ENCODE measurements at regions not wholly inside any gene's neighbourhood (a gene's known extent, or its start where the extent isn't known, plus 50 kb on each side); places are given as distances from the start of the nearest gene placed in this dataset.

DNA sequence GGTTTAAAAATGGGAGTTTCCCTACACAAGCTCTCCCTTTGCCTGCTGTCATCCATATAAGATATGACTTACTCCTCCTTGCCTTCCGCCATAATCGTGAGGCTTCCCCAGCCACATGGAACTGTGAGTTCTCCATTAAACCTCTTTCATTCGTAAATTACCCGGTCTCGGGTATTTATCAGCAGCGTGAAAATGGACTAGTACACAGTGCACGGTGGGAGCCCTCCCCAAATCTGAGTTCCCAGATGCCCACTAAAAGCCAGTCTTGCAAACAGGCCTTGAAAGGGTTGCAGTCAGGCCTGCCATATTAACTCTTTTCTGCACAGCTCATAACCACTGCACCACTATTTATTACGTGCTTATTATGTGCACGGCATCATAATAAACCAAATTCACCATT is 400.9 kb downstream of the PRDM2 start:
- DNase-seq (ENCODE audit: low read depth) = no peak

DNA sequence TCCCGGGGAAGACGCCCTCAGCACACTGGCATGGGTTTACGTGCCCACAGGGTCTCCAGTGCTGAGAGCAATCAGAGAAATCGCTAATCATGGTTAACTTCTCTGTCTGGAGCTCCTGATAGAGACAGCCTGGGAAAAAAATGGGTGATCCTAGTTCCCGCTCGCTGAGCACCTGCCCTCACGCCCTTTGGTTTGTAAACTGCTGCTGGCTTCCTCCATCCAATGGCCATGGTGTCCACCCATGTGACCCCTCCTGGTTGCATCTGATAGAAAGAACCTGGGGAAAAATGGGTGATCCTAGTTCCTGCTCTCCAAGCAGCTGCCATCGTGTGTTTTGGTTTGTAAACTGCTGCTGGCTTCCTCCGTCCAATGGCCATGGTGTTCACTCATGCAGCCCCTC is 402.2 kb downstream of the PRDM2 start:
- no peak for DNase-seq (ENCODE audit: low read depth)

DNA sequence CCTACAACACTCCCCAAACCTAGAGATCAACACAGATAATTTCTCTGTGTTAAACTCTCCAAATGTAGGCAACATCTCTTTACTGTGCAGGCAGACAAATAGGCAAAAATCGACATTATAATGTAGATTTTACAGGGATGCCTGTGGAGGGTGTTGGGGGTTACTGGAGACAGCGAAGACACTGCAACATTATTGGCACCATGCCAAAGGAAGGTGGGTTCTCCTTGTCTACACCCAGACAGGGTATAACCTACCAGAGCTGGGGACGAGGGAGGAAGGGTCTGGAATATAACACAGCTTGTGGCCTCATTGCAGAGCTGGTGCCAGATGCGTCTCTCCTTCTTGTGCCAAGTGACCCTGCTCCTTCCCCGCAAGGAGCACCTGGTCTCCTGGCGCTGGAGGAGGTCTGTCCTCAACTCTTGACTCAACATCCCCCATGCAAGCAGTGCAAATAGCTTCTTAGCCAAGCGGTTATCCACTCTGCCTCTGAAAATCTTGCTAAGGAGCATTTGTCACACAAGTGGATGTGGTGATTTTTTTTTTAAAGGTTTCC is 404.0 kb downstream of the PRDM2 start:
- no peak for DNase-seq (ENCODE audit: low read depth)

DNA sequence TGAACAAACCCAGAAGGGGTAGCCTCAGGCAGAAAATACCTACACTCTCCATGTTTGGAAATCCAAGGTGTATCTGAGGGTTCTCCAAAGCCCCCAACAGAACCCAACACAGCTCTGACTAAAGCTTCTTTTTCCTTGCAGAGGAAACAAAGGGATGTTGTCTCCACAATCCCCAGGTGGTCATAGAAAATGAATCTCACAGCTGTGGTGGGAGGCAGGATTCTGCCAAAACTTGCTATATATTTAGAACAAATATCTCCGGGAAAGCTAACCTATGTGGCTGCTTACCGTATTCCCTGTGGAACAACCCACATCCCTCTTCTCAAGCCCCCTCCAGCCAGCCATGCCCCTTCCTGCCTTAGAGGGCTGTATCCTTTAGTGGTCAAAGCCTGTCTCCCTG is 406.1 kb downstream of the PRDM2 start:
- DNase-seq (ENCODE audit: low read depth) = no peak

DNA sequence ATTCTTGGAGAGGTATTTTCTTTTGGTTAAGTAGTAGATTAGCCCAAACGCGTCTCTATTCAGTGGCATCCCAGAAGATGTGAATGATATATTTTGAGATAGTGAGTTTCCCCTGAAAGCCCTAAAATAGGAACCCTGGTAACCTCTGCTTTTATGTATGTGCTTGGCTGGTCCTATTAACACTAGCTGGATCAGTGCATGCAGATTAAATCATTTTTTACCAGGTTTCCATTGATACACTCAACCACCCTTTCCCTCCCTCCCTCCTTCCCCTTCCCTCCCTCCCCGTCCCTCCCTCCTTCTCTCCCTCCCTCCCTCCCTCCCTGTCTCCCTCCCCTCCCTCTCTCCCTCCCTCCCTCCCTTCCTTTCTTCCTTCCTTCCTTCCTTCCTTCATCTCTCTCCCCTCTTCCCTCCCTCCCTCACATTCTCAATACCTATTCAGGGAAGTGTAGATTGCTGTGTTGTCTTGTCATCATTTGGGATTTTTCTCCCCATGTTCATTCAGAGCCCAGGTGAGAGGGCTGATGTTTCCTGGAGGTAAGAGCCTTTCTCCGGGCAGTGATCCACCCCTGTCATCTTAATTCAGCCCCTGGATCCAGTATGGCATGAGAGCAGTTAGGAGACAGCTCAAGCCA is 406.8 kb downstream of the PRDM2 start:
- no peak for DNase-seq (ENCODE audit: low read depth)

DNA sequence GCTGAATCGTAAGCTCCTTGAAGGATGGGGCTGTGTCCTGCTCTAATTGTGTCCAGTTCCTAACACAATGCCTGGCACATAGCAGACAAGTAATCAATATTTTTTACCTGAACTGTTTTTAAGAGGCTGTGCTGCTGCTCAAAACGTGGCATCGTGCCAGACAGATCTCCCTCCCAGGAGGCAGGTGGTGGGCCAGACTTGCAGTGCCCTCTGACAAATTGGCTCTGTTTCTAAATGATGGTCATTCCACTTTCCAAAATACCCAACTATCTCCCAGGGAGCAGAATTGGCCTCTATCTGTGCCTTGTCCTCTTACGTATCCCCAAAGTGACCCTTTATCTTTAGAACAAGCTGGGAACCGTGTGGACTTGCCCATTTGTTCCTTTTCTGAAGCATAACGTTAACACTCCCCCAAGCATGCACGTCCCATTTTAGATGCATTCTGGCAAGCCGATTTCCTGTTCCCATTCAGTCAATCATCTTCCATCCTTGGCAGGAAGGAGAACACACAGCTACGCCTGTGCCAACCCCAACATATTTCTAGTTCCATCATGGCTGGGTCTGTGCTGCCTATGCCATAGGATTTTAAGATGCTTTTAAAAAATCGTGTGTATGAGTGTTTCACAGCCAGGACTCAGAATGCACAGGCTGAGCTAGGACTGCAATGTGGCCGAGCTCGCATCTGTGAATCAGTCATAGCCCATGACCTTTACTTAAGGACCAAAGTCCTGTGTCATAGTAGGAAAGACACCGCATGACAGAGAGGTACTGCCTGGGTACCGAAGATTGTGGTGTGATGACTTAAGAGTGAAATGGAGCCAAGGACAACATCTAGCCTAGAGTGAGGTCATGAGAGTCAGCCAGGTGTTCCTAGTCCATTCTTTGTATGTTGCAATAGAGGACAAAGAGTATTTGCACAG is 408.6 kb downstream of the PRDM2 start:
- DNase-seq (ENCODE audit: low read depth) = no peak

DNA sequence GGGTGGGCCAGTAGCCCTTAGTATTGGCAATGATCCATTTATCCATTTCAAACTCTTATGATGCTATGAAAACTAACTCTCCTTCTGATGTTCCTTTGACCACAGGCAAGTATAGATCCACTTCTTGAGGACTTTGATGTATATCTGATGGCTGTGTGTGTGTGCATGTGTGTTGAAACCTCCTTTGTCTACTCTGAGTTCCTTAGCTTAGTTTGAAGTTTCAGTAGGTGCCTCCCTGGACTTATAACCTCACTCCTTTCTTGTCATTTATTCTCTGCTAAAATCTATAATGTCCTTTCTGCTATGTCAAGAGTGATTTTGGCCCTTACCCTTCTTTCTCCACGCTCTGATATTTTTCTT is 409.3 kb downstream of the PRDM2 start:
- no peak for DNase-seq (ENCODE audit: low read depth)

DNA sequence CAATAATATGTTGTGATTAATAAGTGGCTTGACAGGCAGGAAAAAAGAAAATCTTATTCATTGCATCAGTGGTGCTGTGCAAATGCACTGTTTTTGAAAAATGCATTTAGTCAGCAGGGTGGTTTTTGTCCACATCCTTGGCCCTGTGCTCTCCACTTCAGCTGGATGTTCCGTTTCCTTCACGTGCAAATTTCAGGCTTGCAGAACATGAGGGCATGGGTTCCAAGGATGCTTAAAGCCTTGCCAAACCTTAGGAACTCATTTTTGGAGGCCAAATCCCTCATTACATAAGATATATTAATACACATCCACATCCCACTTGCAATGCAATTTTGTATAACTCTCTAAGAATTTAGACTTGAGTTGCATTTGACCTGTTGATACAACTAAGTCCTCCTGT is 410.1 kb downstream of the PRDM2 start:
- DNase-seq (ENCODE audit: low read depth) = no peak

DNA sequence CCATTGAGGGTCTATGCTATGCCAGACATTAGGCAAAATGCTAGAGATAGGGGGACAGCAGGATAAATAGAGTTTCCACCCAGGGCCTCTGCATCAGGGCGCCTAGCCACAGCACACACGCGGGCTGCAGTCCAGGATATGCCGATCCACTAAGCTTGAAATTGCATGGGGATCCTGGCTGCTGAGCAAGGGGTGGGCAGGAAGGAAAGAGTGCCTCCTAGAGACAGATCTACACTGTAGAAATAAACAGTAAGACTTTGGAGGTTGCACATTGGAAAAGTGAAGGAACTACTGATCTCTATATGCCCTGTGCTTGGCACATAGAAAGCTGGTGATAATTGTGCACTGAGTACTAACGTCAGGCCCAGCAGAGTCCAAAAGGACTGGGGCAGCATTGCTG is 411.1 kb downstream of the PRDM2 start:
- DNase-seq (ENCODE audit: low read depth) = no peak

DNA sequence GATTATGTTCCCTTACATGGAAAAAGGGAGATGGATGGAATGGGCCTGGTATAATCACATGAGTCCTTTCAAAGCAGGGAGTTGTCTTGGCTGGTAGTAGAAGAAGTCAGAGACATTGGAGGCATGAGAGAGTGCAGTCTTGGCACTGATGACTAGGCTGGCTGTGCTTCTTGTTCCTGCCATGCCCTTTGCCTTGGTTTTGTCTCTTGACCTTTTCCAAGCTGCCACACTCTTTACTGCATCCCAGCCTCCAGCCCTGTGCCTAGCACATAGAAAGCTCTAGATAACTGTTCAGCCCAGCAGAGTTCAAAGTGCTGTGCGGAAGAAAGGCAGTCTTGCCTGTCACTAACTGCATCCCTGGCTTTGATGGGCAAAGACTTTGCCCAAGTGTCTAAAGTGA is 412.6 kb downstream of the PRDM2 start:
- no peak for DNase-seq (ENCODE audit: low read depth)

DNA sequence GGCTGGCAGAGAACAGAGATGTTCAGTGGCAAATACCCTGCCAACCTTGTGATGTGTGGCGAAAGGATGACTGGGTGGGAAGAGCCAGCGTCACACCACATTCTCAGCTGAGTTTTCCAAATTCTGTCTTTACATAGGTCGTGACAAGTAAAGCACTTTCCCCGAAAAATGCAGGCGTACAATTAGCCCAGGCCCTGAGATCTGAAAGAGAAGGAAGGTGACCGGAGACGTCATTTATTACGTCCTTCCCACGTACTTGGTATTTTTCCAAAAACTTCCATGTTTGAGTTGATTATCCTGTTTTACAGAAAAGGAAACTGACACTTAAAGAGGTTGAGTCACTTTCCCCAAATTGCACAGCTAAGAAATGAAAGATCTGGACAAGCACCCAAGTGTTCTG is 413.3 kb downstream of the PRDM2 start:
- no peak for DNase-seq (ENCODE audit: low read depth)

DNA sequence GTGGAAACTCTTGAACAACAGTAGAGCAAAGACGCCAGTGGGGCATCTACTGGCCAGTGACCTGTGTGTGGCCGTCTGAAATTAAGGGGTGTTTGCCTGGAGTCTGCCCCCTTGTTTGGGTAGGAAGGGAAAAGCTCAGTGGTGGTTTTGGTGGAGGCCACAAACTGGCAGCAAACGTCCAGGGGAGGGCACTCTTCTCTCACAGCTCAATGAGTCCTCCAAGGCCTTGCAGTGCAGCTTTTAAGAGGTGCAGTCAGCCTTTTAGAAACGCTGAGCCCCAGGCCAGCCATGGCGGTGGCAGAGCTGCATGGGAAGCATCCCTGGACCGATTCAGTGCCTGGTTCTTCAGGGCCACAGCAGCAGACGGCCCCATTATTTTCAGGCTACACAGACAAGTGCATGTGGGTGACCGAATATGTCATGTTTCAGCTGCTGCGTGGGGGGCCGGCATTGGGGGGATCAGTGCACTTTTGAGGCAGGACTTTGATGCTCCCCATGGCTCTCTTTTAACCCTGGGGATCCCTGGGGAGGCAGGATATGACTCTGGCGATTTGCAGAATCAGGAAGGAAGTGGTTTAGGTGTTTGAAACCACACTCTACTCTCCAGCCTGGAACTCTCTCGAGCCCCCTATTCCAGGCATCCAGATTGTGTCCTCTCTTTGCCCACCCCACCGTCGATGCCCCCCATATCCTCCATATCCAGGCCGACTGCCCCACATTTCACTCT is 414.0 kb downstream of the PRDM2 start:
- no peak for DNase-seq (ENCODE audit: low read depth)

DNA sequence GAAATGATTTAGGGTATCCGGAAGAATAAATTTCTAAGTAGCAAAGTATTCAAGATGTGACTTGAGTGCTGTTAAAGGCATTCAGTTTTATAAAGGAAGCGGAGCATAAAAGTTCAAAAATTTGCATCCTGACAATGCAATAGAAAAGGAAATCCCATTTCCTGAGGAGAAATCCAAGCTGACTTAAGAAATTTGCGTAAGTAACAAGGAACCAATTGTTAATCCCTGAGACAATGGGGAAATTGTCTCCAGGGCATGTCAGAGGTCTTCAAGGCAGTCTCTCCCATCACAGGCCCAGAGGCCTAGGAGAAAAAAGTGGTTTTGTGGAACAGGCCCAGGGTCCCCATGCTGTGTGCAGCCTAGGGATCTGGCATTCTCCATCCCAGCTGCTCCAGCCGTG is 416.0 kb downstream of the PRDM2 start:
- DNase-seq (ENCODE audit: low read depth) = no peak

DNA sequence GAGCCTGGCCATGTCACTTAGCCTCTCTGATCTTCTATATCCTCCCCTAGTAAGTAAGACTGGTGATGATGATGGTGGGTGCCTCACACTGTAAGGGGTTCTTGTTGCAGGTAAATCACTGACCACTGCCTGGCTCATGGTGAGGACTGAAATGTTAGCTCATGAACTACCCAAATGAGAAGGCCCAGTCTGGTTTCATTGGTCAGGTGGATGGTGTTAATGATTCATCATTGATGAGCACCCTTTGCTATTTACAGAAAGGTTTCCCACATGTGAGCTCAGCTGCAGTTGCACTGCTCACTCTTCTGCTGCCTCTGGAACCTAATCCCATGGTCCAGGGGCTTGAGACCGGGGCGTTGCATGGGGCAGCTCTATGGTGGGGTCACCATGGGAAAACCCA is 417.7 kb downstream of the PRDM2 start:
- no peak for DNase-seq (ENCODE audit: low read depth)

DNA sequence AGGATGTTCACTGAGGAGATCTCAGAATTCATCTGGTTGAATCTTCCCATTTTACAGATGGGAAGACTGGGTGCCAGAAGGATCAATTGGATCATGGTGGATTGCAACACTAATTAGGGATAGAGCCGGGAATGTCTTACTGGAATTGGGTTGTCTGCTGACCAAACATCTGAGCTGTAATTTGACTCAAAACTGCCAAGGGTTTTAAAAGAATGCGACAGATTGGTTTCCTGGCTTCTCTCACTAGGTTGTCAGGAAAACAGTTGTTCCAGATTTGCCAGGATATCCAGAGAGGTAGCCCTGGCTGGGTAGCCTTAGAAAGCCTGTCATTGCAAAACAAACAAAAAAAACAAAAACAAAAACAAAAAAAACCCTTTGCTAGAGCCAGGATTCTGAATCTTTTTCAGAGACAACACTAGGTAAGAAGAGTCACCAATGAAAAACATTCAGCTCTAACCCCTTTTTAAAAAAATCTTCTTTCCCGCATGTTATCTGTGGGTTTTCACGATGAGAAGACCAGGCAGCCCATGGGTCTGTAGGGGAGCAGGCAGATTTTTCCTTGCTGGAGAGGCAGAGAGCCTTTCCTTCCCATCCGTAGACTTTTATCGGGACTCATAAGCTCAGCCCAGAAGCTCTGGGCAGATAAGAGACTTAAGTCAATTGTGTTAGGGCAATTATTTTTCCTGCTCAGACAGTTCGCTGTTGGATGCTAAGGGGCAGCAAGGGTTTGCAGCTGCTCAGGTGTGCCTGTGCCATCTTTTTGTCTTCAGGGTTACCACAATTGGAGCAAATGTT is 418.9 kb downstream of the PRDM2 start:
- no peak for DNase-seq (ENCODE audit: low read depth)

DNA sequence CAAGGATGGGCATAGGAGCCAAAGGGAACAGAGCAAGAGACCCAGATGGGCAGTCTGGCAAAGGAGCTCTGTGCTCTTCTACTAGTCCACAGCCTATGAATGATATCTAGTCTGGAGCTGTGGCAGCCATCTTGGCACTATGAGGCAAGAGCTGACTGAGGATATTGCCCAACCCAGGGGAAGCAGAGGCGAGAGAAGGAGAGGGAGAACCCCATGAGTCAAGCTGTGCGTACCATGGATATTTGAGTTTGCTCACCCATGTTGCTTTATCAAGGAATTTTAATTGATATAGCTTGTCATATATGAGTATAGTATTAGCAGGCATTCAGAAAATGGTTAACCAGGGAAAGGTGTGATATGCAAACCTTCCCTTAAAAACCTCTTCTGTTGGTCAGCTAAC is 420.9 kb downstream of the PRDM2 start:
- DNase-seq (ENCODE audit: low read depth) = no peak

DNA sequence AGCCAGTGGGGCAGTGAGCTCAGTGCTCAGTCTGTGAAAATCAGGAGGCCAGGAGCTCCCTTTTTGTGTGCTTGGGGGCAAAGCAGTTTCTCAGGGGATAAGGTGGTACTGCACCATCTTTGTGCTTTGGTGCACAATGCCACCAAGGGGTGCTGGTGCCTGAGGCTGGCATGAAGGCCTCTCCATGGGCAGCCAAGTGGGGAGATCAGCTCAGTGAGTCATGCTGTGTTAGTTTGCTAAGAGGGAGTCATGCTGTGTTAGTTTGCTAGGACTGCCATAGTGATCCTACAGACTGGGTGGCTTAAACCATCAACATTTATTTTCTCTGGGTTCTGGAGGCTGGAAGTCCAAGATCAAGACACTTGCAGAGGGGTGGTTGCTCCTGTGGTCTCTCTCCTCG is 428.1 kb downstream of the PRDM2 start:
- no peak for DNase-seq (ENCODE audit: low read depth)

DNA sequence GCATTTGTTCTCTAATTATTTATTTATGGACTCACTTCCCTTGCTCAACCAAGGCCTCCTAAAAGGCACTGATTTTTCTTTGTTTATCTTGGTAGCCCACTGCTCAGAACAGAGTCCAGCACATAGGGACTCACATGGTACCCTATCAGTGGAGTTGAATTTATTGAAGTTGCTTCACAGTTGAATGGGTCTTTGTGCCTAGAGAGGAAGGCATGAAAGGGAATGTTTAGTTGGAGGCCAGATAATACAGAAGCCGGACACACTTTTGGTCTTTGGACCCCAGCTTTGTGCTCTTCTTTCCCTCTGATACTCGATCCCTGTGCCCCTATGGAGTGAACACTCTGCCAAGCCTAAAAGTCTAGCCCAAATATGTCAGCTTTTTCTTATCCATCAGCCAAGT is 429.0 kb downstream of the PRDM2 start:
- no peak for DNase-seq (ENCODE audit: low read depth)

DNA sequence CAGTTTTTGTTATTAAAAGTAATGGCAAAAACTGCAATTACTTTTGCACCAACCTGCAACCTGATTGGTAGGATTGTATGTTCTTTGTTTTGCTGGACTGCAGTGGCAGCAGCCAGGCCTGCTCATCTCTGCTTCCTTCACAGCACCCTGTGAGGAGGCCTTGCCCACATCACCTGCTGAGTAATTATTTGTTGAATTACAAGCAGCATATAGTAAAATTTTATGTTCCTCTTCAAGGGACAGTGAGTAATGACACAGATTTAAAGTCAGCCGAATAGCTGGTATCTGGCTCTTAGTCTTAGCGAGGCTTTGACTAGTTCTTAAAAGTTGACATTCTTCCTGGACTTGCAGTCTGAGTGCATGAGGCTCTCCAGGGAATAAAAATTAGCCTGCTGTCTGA is 435.1 kb downstream of the PRDM2 start:
- DNase-seq (ENCODE audit: low read depth) = no peak

DNA sequence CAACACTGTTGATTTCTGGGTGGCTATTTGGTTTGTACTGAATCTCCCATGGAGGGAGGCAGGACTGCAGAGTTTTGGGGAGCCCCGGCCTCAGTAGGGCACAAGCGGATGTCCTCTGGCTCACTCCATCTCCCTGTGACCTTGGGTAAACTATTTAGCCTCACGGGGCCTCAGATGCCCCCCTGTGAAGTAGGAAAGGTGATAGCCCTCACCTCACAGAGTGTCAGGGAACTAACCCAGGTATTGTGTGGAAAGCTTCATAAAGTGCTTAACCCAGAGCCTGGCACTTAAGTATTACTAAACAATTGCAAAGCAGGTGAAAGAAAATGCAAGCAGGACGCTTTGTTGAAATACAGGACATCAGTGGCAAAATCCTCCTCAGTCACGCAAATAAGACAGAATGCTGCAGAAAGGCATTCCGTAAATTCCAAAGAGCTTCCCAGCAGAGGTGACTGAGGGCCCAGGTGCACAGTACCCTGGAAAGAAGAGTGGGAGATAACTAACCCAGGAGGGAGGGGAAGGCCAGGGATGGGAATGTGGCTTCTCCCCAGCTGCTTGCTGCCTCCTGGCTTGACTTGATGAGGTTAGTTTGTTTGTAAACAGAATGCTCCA is 436.3 kb downstream of the PRDM2 start:
- DNase-seq (ENCODE audit: low read depth) = no peak

DNA sequence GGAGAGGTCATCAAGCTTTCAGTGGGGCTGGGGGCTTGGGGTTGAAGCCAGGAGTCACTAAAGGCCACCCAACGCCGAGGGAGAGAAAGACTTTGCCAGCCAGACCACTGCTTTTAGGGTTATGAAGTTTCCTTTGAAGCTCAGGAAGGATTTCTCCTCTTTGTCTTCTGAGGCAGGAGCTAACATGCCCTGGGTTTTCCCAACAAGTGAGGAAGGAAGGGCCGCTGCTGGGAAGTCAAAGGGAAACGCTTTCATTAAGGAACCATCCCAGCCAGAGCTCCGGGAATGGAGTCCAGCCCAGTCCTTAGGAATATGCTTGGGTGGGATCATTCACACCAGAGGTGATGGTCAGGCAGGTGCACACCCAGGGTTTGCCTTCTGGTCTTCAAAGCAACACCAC is 436.9 kb downstream of the PRDM2 start:
- DNase-seq (ENCODE audit: low read depth) = no peak
